A673 (cell line): ENCODE measurements at regions not wholly inside any gene's neighbourhood (a gene's known extent, or its start where the extent isn't known, plus 50 kb on each side); places are given as distances from the start of the nearest gene placed in this dataset.

ENCODE experiments used
- BruUV-seq: library from RNA; stranded (reverse); fragments of 400-500 nt; replicated peaks from 2 replicates; lab custom pipeline; 2021; lab: Mats Ljungman, UMichigan
- CTCF ChIA-PET: fragments of 300-600 bp; sonication (Branson Sonifier 250); formaldehyde crosslinking; loops from one replicate; lab custom pipeline; 2022; ENCODE audit warnings: antibody characterized with exemption; lab: Charles Lee
- POLR2A ChIA-PET: fragments of 300-600 bp; sonication (Branson Sonifier 250); formaldehyde crosslinking; loops from one replicate; lab custom pipeline; 2022; ENCODE audit warnings: antibody characterized with exemption; ENCODE audit not compliant: low non-redundant PET; lab: Charles Lee
- DNase-seq: peaks from one replicate; pipeline ENCODE4 v3.0.0-alpha.2; 2015; ENCODE audit warnings: low spot score
- H3K27ac ChIP-seq: fragments of 200-600 bp; sonication (generic); 2 replicates; pipeline ENCODE4 v1.5.1; 2016; ENCODE audit warnings: mixed run types, low read depth, mild to moderate bottlenecking, mixed read lengths, antibody characterized with exemption, low read length; ENCODE audit not compliant: poor library complexity, severe bottlenecking
- H3K27me3 ChIP-seq: fragments of 200-600 bp; sonication (generic); replicated peaks from 2 replicates; pipeline ENCODE4 v1.6.1; 2017; ENCODE audit warnings: mixed run types, low read depth, mild to moderate bottlenecking, mixed read lengths, antibody characterized with exemption, low read length; ENCODE audit not compliant: insufficient read depth, poor library complexity
- H3K36me3 ChIP-seq: fragments of 200-600 bp; sonication (generic); 2 replicates; pipeline ENCODE4 v1.6.1; 2016; ENCODE audit warnings: mixed run types, mild to moderate bottlenecking, mixed read lengths, antibody characterized with exemption, low read length; ENCODE audit not compliant: insufficient read depth, poor library complexity, severe bottlenecking
- H3K4me1 ChIP-seq: fragments of 200-600 bp; sonication (generic); 2 replicates; pipeline ENCODE4 v1.6.1; 2017; ENCODE audit warnings: mixed run types, mild to moderate bottlenecking, mixed read lengths, antibody characterized with exemption, low read length; ENCODE audit not compliant: insufficient read depth, poor library complexity, severe bottlenecking
- H3K4me3 ChIP-seq: fragments of 200-600 bp; sonication (generic); 2 replicates; pipeline ENCODE4 v1.5.1; 2016; ENCODE audit warnings: low read depth, mixed run types, mild to moderate bottlenecking, mixed read lengths, low read length; ENCODE audit not compliant: poor library complexity, severe bottlenecking
- H3K9me3 ChIP-seq: fragments of 200-600 bp; sonication (generic); 2 replicates; pipeline ENCODE4 v1.6.1; 2016; ENCODE audit warnings: mixed run types, low read depth, mild to moderate bottlenecking, mixed read lengths, antibody characterized with exemption, low read length; ENCODE audit not compliant: poor library complexity, severe bottlenecking
- EZH2 ChIP-seq: fragments of 200-600 bp; sonication (generic); IDR thresholded peaks from 2 replicates; pipeline ENCODE4 v1.6.1; 2017; ENCODE audit warnings: borderline replicate concordance, low read depth, mild to moderate bottlenecking, mixed read lengths, antibody characterized with exemption, low read length; ENCODE audit not compliant: poor library complexity, severe bottlenecking
- intact Hi-C: fragments of 100-400 bp; cut with micrococcal nuclease; formaldehyde crosslinking; loops from one replicate; pipeline ENCODE4 v1.10.0; 2022; ENCODE audit not compliant: unreplicated experiment
- TF ChIP-seq, protein P1 (sequence below): fragments of 300-800, 200-600 bp; sonication (generic); conservative IDR thresholded peaks from 2 replicates; pipeline ENCODE4 v1.5.1; 2017; ENCODE audit warnings: low read depth, mild to moderate bottlenecking, antibody characterized with exemption, low read length, moderate library complexity, mixed read lengths

DNA sequence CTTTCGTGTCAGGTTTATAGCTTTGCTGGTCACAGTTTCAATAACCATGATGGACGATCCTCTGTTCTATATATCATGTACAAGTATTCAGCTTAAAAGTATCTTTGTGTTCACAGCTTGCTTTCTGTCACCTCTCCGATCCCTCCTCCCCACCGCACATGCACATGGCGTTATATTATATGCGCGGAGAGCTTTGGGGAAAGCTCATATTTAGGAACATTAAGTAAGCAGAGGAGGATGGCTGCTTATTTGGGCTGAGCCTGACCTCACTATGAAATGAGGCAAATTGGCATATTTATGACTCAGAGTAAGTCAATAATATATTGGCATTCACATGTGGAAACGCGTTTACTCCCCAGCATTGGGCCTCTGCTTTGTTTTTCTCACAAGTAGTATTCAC, 360.5 kb downstream of the HLX start:
- no peaks in the 10 kb centered on the region for H3K36me3 ChIP-seq
- no peaks in the 10 kb centered on the region for H3K9me3 ChIP-seq
- ChIA-PET CTCF (no interaction called here), POLR2A (no interaction called here)
- no peaks in the 10 kb centered on the region for H3K27me3 ChIP-seq
- intact Hi-C loops: no loop called here
- no peak overlapping the region for H3K4me3 ChIP-seq
- H3K4me1 ChIP-seq: no peaks in the 10 kb centered on the region
- no peak for DNase-seq
- BruUV-seq: no TSS peak
- no peak overlapping the region for H3K27ac ChIP-seq
- no peak for TF ChIP-seq EZH2
- TF ChIP-seq, protein P1, sequence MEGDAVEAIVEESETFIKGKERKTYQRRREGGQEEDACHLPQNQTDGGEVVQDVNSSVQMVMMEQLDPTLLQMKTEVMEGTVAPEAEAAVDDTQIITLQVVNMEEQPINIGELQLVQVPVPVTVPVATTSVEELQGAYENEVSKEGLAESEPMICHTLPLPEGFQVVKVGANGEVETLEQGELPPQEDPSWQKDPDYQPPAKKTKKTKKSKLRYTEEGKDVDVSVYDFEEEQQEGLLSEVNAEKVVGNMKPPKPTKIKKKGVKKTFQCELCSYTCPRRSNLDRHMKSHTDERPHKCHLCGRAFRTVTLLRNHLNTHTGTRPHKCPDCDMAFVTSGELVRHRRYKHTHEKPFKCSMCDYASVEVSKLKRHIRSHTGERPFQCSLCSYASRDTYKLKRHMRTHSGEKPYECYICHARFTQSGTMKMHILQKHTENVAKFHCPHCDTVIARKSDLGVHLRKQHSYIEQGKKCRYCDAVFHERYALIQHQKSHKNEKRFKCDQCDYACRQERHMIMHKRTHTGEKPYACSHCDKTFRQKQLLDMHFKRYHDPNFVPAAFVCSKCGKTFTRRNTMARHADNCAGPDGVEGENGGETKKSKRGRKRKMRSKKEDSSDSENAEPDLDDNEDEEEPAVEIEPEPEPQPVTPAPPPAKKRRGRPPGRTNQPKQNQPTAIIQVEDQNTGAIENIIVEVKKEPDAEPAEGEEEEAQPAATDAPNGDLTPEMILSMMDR: no peak

DNA sequence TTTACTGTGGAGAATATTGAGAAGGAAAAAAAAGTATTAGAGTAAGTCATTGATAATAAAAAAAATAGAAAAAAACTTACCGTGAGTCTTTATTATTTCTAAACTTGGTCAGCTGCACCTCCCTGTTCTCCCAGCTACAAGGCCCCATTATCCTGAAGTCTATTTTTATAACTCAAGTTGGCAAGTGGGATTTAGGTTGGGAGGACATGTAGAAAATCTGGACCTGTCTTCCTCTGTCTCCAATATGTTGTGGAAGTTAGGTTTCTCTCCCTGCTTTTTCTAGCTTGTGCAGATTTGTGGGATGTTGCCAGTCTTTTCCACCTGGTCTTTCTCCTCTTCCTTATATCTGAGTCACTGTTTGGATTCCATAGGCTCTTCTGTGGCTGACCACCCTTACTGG, 361.4 kb downstream of the HLX start:
- ChIA-PET CTCF (interaction anchor here (0.6 kb wide), 1 partner anchor 37 kb away, joined by 4 read pairs; no protein-coding TSS in a partner anchor), POLR2A (no interaction called here)
- Histone ChIP-seq H3K27me3 (no peaks in the 10 kb centered on the region), H3K27ac (no peak overlapping the region), H3K9me3 (no peaks in the 10 kb centered on the region), H3K36me3 (no peaks in the 10 kb centered on the region), H3K4me1 (no peaks in the 10 kb centered on the region), H3K4me3 (no peak overlapping the region)
- TF ChIP-seq, protein P1: no peak
- no peak for TF ChIP-seq EZH2
- intact Hi-C loops: no loop called here
- no TSS peak for BruUV-seq
- DNase-seq: no peak

DNA sequence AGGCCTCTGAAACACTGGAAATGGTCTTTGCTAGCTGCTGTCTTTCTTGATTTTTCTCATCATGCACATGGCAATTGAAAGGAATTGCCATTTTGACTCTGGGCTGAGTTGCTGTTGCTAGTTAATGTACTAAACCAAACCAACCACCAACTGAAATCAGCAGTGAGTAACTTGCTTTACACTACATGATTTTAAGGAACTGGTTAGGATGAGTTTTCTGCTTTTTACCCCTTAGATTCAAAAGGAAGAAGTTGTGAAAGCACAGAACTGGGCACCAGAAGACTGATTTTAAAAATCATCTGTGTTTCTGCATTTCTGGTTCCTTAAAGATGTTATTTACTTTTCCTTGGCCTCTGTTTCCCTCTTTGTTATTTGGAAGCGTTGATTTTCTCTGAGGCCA, 361.9 kb downstream of the HLX start:
- Histone ChIP-seq H3K4me3 (no peak overlapping the region), H3K27ac (no peak overlapping the region), H3K36me3 (no peaks in the 10 kb centered on the region), H3K27me3 (no peaks in the 10 kb centered on the region), H3K4me1 (no peaks in the 10 kb centered on the region), H3K9me3 (no peaks in the 10 kb centered on the region)
- DNase-seq: no peak
- ChIA-PET CTCF (no interaction called here), POLR2A (no interaction called here)
- TF ChIP-seq, protein P1: no peak
- no peak for TF ChIP-seq EZH2
- intact Hi-C loops: no loop called here
- no TSS peak for BruUV-seq
